Ectodermal cell (in vitro differentiated cells): ENCODE measurements at regions not wholly inside any gene's neighbourhood (a gene's known extent, or its start where the extent isn't known, plus 50 kb on each side); places are given as distances from the start of the nearest gene placed in this dataset.

Experiments used
- H3K27ac ChIP-seq: 2 replicates; pipeline ENCODE4 v1.7.0; 2013; ENCODE audit warnings: mild to moderate bottlenecking, low read depth, low read length; ENCODE audit not compliant: insufficient read depth, poor library complexity, severe bottlenecking
- H3K27me3 ChIP-seq: 2 replicates; pipeline ENCODE4 v1.7.0; 2013; ENCODE audit warnings: mild to moderate bottlenecking, low read length; ENCODE audit not compliant: insufficient read depth, control insufficient read depth, poor library complexity, severe bottlenecking
- H3K36me3 ChIP-seq: one replicate; pipeline ENCODE4 v1.7.0; 2013; ENCODE audit warnings: low read length; ENCODE audit not compliant: control insufficient read depth, insufficient read depth
- H3K4me1 ChIP-seq: one replicate; pipeline ENCODE4 v1.7.0; 2013; ENCODE audit warnings: low read length; ENCODE audit not compliant: control insufficient read depth, insufficient read depth
- H3K4me3 ChIP-seq: 2 replicates; pipeline ENCODE4 v1.7.0; 2013; ENCODE audit warnings: low read depth, low read length, control low read depth; ENCODE audit not compliant: insufficient read depth
- H3K9me3 ChIP-seq: 2 replicates; pipeline ENCODE4 v1.7.0; 2013; ENCODE audit warnings: mild to moderate bottlenecking, low read length, moderate library complexity; ENCODE audit not compliant: control insufficient read depth
- WGBS, 2 experiments: methylation state at CpG; one replicate each; pipeline ENCODE4 v1.1.7; 2013; ENCODE audit warnings: missing lambda C conversion rate in 2 of 2; 5-methylcytosine and 5-hydroxymethylcytosine counted together

- H3K9me3 ChIP-seq: no peaks in the 10 kb centered on the region
- no peak overlapping the region for H3K4me3 ChIP-seq
- H3K4me1 ChIP-seq: no peaks in the 10 kb centered on the region
- WGBS, 2 experiments: 92 to 97% methylated on average over 4 of the region's 4 CpGs
- no peak overlapping the region for H3K27ac ChIP-seq
- no peaks in the 10 kb centered on the region for H3K27me3 ChIP-seq
- no peaks in the 10 kb centered on the region for H3K36me3 ChIP-seq
Observed at GRCh38 chr12:125221602-125222001, 156.4 kb downstream of the AACS start.

GRCh38 chr12:125222876-125223275 is 157.6 kb downstream of the AACS start:
- H3K27me3 ChIP-seq: no peaks in the 10 kb centered on the region
- H3K9me3 ChIP-seq: no peaks in the 10 kb centered on the region
- H3K4me3 ChIP-seq: no peak overlapping the region
- 94 to 96% methylated on average over 3 of the region's 3 CpGs for WGBS, 2 experiments
- H3K27ac ChIP-seq: no peak overlapping the region
- no peaks in the 10 kb centered on the region for H3K36me3 ChIP-seq
- peaks cover 2% of the 10 kb centered on the region for H3K4me1 ChIP-seq

GRCh38 chr12:125225641-125226040 is 160.4 kb downstream of the AACS start:
- H3K36me3 ChIP-seq: no peaks in the 10 kb centered on the region
- H3K4me3 ChIP-seq: no peak overlapping the region
- WGBS, 2 experiments: 95 to 97% methylated on average over 4 of the region's 4 CpGs
- H3K9me3 ChIP-seq: no peaks in the 10 kb centered on the region
- peaks cover 9% of the 10 kb centered on the region for H3K4me1 ChIP-seq
- H3K27me3 ChIP-seq: no peaks in the 10 kb centered on the region
- no peak overlapping the region for H3K27ac ChIP-seq

GRCh38 chr12:125228519-125229260 is 163.5 kb downstream of the AACS start:
- Histone ChIP-seq H3K27me3 (no peaks in the 10 kb centered on the region), H3K4me3 (no peak overlapping the region), H3K9me3 (no peaks in the 10 kb centered on the region), H3K4me1 (peaks cover 9% of the 10 kb centered on the region), H3K27ac (no peak overlapping the region), H3K36me3 (no peaks in the 10 kb centered on the region)
- WGBS, 2 experiments: 89 to 90% methylated on average over 18 of the region's 18 CpGs

GRCh38 chr12:125229878-125230530 is 164.8 kb downstream of the AACS start:
- Histone ChIP-seq H3K9me3 (no peaks in the 10 kb centered on the region), H3K27me3 (no peaks in the 10 kb centered on the region), H3K4me3 (no peak overlapping the region), H3K4me1 (peaks cover 9% of the 10 kb centered on the region), H3K27ac (no peak overlapping the region), H3K36me3 (no peaks in the 10 kb centered on the region)
- 96% methylated on average over 14 of the region's 14 CpGs for WGBS, 2 experiments

- no peak overlapping the region for H3K4me3 ChIP-seq
- no peaks in the 10 kb centered on the region for H3K27me3 ChIP-seq
- H3K9me3 ChIP-seq: no peaks in the 10 kb centered on the region
- no peaks in the 10 kb centered on the region for H3K36me3 ChIP-seq
- 94 to 100% methylated on average over 1 of the region's 1 CpG for WGBS, 2 experiments
- H3K4me1 ChIP-seq: peaks cover 2% of the 10 kb centered on the region
- no peak overlapping the region for H3K27ac ChIP-seq
Observed at GRCh38 chr12:125233319-125233718, 168.1 kb downstream of the AACS start.

GRCh38 chr12:125239563-125239962 is 174.3 kb downstream of the AACS start:
- Histone ChIP-seq H3K36me3 (no peaks in the 10 kb centered on the region), H3K4me3 (no peak overlapping the region), H3K9me3 (no peaks in the 10 kb centered on the region), H3K27me3 (no peaks in the 10 kb centered on the region), H3K27ac (no peak overlapping the region), H3K4me1 (peaks cover 4% of the 10 kb centered on the region)
- 97 to 98% methylated on average over 11 of the region's 11 CpGs for WGBS, 2 experiments

- Histone ChIP-seq H3K27me3 (no peaks in the 10 kb centered on the region), H3K4me1 (peaks cover 7% of the 10 kb centered on the region), H3K9me3 (no peaks in the 10 kb centered on the region), H3K27ac (no peak overlapping the region), H3K36me3 (no peaks in the 10 kb centered on the region), H3K4me3 (no peak overlapping the region)
- WGBS, 2 experiments: 86 to 88% methylated on average over 16 to 17 of the region's 17 CpGs
Observed at GRCh38 chr12:125240717-125241116, 175.5 kb downstream of the AACS start.

- no peak overlapping the region for H3K27ac ChIP-seq
- no peak overlapping the region for H3K4me3 ChIP-seq
- peaks cover 10% of the 10 kb centered on the region for H3K4me1 ChIP-seq
- H3K9me3 ChIP-seq: no peaks in the 10 kb centered on the region
- no peaks in the 10 kb centered on the region for H3K27me3 ChIP-seq
- WGBS, 2 experiments: 82 to 88% methylated on average over 11 of the region's 11 CpGs
- H3K36me3 ChIP-seq: no peaks in the 10 kb centered on the region
Observed at GRCh38 chr12:125243811-125244210, 178.6 kb downstream of the AACS start.

GRCh38 chr12:125244338-125244737 is 179.1 kb downstream of the AACS start:
- Histone ChIP-seq H3K9me3 (no peaks in the 10 kb centered on the region), H3K27ac (no peak overlapping the region), H3K4me1 (peaks cover 13% of the 10 kb centered on the region), H3K27me3 (no peaks in the 10 kb centered on the region), H3K4me3 (no peak overlapping the region), H3K36me3 (no peaks in the 10 kb centered on the region)
- 95 to 96% methylated on average over 8 of the region's 8 CpGs for WGBS, 2 experiments
